ENCODE measurements at regions not wholly inside any gene's neighbourhood (a gene's known extent, or its start where the extent isn't known, plus 50 kb on each side); places are given as distances from the start of the nearest gene placed in this dataset.
A peak's percentile ranks its signal among the peaks of the same experiment; 100 is the strongest.
"Not testable (repeated sequence)": the region's sequence is repeated elsewhere in the genome, so short reads cannot be mapped to it uniquely, and the experiment has no call there.

DNA sequence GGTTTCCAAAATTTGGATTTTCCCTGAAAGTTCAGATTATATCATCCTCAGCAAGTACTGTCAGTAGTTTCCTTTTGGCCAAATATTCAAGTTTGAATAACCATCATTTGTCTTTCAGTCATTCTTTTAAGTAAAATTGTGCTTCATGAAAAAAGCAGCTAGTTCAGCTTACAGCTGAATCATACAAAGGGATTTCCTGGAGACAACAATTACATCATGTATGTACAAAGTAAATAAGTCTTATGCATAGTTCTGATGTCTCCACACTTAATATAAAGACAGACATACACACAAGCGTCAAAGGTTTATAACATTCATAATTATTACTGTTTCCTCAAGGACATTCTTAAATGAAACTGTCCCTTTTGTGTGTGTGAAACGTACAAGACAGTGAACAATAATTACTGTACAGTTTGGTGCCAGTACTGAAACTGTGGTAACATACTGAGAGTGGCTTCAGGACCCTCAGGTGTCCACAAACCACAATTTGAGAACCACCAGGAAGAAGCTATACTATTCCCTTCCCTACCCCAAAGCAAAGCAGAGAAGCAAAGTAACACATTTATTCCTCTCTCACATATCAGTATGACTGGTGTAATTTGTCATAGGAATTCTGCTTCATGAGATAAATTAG is 746.6 kb downstream of the TAF11L14 start:
- DNase-seq (ENCODE audit: low read depth): no peak
- no peak overlapping the region for H3K4me3 ChIP-seq (ENCODE audit: low read depth, low read length)
- TF ChIP-seq, protein P1, sequence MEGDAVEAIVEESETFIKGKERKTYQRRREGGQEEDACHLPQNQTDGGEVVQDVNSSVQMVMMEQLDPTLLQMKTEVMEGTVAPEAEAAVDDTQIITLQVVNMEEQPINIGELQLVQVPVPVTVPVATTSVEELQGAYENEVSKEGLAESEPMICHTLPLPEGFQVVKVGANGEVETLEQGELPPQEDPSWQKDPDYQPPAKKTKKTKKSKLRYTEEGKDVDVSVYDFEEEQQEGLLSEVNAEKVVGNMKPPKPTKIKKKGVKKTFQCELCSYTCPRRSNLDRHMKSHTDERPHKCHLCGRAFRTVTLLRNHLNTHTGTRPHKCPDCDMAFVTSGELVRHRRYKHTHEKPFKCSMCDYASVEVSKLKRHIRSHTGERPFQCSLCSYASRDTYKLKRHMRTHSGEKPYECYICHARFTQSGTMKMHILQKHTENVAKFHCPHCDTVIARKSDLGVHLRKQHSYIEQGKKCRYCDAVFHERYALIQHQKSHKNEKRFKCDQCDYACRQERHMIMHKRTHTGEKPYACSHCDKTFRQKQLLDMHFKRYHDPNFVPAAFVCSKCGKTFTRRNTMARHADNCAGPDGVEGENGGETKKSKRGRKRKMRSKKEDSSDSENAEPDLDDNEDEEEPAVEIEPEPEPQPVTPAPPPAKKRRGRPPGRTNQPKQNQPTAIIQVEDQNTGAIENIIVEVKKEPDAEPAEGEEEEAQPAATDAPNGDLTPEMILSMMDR (IDR thresholded peaks at IDR 0.05; ENCODE audit: low read depth, low read length, missing control alignments): no peak

DNA sequence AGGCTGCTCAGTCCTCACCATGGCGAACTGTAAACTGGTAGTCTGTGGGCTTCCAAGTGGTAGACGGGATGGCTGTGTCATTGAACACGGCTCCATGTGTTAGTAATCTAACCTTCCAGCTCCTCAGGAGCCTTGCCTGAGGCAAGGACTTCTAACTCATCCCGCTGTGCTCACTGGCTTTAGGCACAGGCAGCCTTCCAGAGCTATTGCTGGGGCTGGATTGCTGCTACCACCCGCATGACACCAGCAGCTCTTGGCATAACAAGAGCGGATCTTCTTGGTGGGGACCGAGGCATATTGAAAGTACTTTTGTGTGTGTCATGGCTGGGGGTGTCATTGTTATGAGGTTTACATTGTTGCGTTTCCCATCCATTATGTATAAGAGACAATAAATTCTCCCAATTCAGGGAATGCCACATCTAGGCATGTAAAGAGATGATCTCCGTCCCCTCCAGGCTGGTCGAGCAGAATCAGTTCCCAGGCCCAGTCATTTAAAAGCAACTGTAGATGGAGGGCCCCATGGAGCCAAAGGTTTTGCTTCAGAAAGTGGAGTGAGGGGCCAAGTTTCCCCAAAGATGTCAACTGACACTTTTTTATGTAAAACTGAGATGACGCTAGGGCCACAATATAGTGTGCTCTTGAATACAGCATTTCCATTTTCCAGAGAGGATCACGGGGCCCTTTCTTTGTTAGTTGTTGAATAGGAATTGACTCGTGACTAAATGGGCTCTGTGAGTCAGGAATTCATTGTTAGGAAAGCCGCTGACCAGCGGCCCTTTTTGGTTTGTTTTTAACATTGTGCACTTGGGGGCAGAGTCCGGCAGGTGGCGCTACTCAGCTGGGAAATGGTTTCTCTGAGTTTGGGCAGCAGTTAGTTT is 759.5 kb downstream of the TAF11L14 start:
- no peak for DNase-seq (ENCODE audit: low read depth)
- TF ChIP-seq, protein P1 (IDR thresholded peaks at IDR 0.05; ENCODE audit: low read depth, low read length, missing control alignments): peak; percentile 83
- H3K4me3 ChIP-seq (ENCODE audit: low read depth, low read length): no peak overlapping the region

DNA sequence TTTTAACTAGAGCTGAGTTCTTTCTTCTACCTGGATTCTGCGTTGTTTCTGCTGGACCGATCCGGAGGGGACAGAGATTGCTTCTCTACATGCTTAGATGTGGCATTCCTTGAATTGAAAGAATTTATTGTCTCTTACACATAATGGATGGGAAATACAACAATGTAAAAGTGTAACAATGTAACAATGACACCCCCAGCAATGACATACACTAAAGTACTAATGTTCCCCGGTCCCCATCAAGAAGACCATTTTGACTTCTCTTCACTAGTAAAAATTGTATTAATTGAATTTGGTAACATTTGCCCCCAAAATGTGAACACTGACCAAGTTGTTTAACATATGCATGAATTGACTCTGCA is 760.2 kb downstream of the TAF11L14 start:
- DNase-seq (ENCODE audit: low read depth): no peak
- TF ChIP-seq, protein P1 (IDR thresholded peaks at IDR 0.05; ENCODE audit: low read depth, low read length, missing control alignments): no peak
- H3K4me3 ChIP-seq (ENCODE audit: low read depth, low read length): no peak overlapping the region

DNA sequence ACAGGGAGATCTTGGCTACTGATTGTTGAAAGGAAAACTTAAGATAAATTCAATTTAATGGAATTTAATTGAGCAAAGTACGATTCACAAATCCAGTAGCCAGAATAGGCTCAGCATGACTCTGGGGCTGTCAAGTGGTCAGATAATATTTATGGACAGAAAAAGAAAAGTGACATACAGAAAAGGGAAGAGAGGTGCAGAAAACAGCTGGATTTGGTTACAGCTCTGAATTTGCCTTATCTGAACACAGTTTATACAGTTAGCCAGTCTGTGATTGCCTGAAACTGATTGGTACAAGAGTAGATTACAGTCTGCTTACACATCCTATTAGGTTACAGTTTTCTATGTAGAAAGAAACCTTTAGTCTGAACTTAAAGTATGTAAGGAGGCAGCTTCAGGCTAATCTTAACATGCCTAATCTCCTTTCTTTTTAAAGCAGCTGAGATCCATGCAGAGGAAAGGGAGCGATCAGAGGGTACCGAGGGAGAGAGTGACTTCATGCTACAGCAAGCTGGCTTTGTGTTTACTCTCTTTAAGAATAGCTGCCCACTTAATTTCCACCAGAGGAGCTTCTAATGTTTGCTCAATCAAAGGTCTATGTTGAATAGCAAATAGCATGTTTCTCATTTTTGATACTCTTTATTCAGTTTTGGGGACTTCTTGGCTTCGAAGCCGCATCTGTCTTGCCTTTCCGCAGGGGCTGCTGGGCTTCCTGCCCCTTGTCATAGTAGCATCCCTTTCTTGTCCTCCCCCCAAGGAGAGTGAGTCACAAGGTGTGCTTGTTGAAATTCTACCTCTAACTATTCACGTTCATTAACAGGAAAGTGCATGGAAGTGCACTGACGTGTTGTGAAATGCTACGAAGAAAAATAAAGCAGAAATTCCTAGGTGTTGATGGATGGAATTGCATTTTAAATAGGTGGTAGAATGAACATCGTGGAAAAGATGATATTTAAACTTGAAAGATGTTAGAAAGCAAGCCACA is 761.2 kb downstream of the TAF11L14 start:
- H3K4me3 ChIP-seq (ENCODE audit: low read depth, low read length): no peak overlapping the region
- DNase-seq (ENCODE audit: low read depth): no peak
- TF ChIP-seq, protein P1 (IDR thresholded peaks at IDR 0.05; ENCODE audit: low read depth, low read length, missing control alignments): no peak

DNA sequence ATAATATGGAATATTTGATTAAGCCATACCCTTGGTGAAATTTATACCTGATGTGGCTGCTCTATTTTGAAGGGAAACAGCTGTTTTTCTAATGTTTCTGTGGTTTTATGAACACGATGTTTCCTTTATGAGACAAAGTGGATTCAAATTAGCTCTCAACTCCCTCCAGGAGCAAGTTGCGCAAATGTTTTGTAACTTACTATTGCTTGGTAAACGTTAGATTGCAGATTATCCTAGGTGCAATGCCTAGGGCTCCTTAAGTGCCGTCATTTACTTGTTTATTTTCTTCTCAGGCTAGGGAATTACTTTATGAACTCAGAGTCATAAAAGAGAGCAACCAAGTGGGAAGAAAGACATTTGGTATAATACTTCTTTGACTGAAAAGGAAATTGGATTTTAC is 763.1 kb downstream of the TAF11L14 start:
- TF ChIP-seq, protein P1 (IDR thresholded peaks at IDR 0.05; ENCODE audit: low read depth, low read length, missing control alignments): no peak
- no peak for DNase-seq (ENCODE audit: low read depth)
- no peak overlapping the region for H3K4me3 ChIP-seq (ENCODE audit: low read depth, low read length)

DNA sequence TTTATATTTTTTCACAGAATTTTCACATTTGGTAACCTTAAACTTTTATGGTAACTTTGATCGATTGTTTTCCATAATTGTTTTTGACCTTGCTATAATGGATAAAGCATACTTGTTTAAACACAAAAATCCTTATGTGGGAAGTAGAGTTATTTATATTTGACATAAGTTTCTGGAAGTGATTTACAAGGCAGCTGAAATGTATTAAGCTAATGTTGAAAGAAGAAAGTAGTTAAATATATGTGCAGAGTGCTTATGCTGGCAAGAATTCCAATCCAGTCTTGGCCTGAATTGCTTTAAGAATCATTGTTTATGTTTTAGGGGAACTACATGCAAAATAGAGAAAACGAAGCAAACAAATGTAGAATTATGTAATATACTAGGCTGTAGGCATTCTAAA is 763.6 kb downstream of the TAF11L14 start:
- TF ChIP-seq, protein P1 (IDR thresholded peaks at IDR 0.05; ENCODE audit: low read depth, low read length, missing control alignments): no peak
- no peak for DNase-seq (ENCODE audit: low read depth)
- no peak overlapping the region for H3K4me3 ChIP-seq (ENCODE audit: low read depth, low read length)

DNA sequence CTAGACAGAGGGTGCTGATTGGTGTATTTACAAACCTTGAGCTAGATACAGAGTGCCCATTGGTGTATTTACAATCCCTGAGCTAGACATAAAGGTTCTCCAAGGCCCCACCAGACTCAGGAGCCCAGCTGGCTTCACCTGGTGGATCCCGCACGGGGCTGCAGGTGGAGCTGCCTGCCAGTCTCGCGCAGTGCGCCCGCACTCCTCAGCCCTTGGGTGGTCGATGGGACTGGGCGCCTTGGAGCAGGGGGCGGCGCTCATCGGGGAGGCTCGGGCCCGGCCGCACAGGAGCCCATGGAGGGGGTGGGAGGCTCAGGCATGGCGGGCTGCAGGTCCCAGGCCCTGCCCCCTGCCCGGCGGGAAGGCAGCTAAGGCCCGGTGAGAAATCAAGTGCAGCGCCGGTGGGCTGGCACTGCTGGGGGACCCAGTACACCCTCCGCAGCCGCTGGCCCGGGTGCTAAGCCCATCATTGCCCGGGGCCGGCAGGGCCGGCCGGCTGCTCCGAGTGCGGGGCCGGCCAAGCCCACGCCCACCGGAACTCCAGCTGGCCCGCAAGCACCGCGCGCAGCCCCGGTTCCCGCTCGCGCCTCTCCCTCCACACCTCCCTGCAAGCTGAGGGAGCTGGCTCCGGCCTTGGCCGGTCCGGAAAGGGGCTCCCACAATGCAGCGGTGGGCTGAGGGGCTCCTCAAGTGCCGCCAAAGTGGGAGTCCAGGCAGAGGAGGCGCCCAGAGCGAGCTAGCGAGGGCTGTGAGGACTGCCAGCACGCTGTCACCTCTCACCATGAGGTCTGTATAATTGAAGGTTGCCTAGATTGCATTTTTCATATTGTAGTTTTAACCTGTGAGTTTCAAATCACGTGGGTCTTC is 765.4 kb downstream of the TAF11L14 start:
- H3K4me3 ChIP-seq (ENCODE audit: low read depth, low read length): not testable (repeated sequence)

More for the DNA sequence above, 765.4 kb downstream of the TAF11L14 start:
- not testable (repeated sequence) for DNase-seq (ENCODE audit: low read depth)

Data from GM12864 (cell line).